Erythroblast (primary cell): ENCODE measurements at regions not wholly inside any gene's neighbourhood (a gene's known extent, or its start where the extent isn't known, plus 50 kb on each side); places are given as distances from the start of the nearest gene placed in this dataset.

Experiments
- GATA1 ChIP-seq: IDR thresholded peaks from 2 replicates; pipeline ENCODE4 v1.6.1; 2011; ENCODE audit warnings: low read depth, mild to moderate bottlenecking, control low read depth, low read length, moderate library complexity
- POLR2A ChIP-seq: IDR thresholded peaks from 2 replicates; pipeline ENCODE4 v1.6.1; 2011; ENCODE audit warnings: mild to moderate bottlenecking, low read length

DNA sequence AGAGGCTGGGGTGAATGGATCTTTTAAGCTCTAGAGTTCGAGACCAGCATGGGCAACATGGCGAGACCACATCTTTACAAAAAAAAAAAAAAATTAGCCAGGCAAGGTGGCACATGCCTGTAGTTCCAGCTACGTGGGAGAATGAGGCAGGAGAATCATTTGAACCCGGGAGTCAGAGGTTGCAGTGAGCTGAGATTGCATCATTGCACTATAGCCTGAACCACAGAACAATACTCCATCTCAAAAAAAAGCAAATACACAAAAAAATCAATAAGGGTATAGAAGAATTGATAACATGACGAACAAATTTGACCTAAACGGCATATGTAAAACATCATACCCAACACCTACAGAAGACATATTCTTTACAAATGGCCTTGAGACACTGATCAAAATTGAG, 668.4 kb downstream of the MECOM start:
- TF ChIP-seq POLR2A (no peak), GATA1 (no peak)
